Body of pancreas (tissue), 4 donors: ENCODE measurements at regions not wholly inside any gene's neighbourhood (a gene's known extent, or its start where the extent isn't known, plus 50 kb on each side); places are given as distances from the start of the nearest gene placed in this dataset.

ENCODE experiments used
- ATAC-seq: fragments of 150-250 bp; one replicate; pipeline ENCODE4 v1.9.1; 2016
- DNase-seq, 4 donors: peaks; one replicate each; pipeline ENCODE4 v3.0.0-alpha.2; 2019
- H3K27ac ChIP-seq, 4 donors: fragments of 200-600 bp; sonication (generic); 1 replicate in 3 of 4; 2 replicates in 1 of 4; pipeline versions ENCODE4 v1.5.1 to v1.6.1; 2016 to 2019; ENCODE audit warnings: mild to moderate bottlenecking in 1 of 4, mixed read lengths in 1 of 4, moderate library complexity in 1 of 4
- H3K27me3 ChIP-seq, 2 donors: fragments of 200-600 bp; sonication (generic); one replicate each; pipeline ENCODE4 v1.6.0; 2016; ENCODE audit warnings: mild to moderate bottlenecking in 1 of 2
- H3K36me3 ChIP-seq, 2 donors: fragments of 200-600 bp; sonication (generic); replicated peaks in 1 of 2; 2 replicates each; pipeline ENCODE4 v1.5.1; 2016; ENCODE audit warnings: low read depth in 2 of 2; ENCODE audit not compliant: insufficient read depth in 1 of 2
- H3K4me1 ChIP-seq: fragments of 200-600 bp; sonication (generic); one replicate; pipeline ENCODE4 v1.6.0; 2016
- H3K4me3 ChIP-seq, 2 donors: fragments of 200-600 bp; sonication (generic); 1 replicate in 1 of 2; 2 replicates in 1 of 2; pipeline ENCODE4 v1.5.1; 2016 to 2019
- H3K9me3 ChIP-seq, 3 donors: fragments of 200-600 bp; sonication (generic); 1 replicate in 2 of 3; 2 replicates in 1 of 3; pipeline ENCODE4 v1.5.1; 2016
- POLR2A ChIP-seq, 3 donors: fragments of 450-650 bp; IDR thresholded peaks; one replicate each; pipeline ENCODE4 v1.6.1; 2016; ENCODE audit warnings: antibody characterized with exemption in 3 of 3, mild to moderate bottlenecking in 2 of 3
- WGBS, 2 donors: methylation state at CpG; one replicate each; pipeline ENCODE4 v1.1.5; 2017; 5-methylcytosine and 5-hydroxymethylcytosine counted together
- intact Hi-C: fragments of 100-400 bp; cut with DNase I; formaldehyde crosslinking; loops from one replicate; pipeline ENCODE4 v1.15.1; 2023
- TF ChIP-seq, protein P1 (sequence below), 7 experiments: fragments of 450-650 bp in 4 of 7; fragments of 200-600 bp in 3 of 7; sonication (generic) in 3 of 7; IDR thresholded peaks; one replicate each; pipeline ENCODE4 v1.5.1; 2016 to 2019; ENCODE audit warnings: antibody characterized with exemption in 7 of 7

DNA sequence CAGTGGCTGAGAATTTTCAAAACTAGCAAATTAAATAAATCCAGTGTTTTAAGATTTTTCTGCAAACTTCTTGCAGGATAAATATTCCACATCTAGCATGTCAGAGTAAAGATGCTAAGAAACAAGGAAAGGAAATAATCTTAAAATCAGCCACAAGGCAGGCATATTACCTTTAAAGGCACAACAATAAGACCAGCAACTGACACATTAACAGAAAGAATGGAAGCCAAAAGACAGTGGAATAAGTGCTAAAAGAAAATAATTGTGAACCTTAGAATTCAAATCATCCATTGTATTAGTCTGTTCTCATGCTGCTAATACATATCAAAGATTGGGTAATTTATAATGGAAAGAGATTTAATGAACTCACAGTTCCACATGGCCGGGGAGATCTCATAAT lies 132.4 kb downstream of the FAR1 start:
- H3K4me1 ChIP-seq = no peaks in the 10 kb centered on the region
- ATAC-seq = no peak
- H3K4me3 ChIP-seq = no peak overlapping the region
- intact Hi-C loops = no loop called here
- 63 to 75% methylated on average over 1 of the region's 1 CpG for WGBS, 2 donors
- H3K27me3 ChIP-seq = no peaks in the 10 kb centered on the region
- H3K36me3 ChIP-seq = no peaks in the 10 kb centered on the region
- DNase-seq = no peak
- peaks cover 0 to 4% (median 0%) of the 10 kb centered on the region in 3 donors for H3K9me3 ChIP-seq
- H3K27ac ChIP-seq = no peak overlapping the region
- TF ChIP-seq, protein P1, sequence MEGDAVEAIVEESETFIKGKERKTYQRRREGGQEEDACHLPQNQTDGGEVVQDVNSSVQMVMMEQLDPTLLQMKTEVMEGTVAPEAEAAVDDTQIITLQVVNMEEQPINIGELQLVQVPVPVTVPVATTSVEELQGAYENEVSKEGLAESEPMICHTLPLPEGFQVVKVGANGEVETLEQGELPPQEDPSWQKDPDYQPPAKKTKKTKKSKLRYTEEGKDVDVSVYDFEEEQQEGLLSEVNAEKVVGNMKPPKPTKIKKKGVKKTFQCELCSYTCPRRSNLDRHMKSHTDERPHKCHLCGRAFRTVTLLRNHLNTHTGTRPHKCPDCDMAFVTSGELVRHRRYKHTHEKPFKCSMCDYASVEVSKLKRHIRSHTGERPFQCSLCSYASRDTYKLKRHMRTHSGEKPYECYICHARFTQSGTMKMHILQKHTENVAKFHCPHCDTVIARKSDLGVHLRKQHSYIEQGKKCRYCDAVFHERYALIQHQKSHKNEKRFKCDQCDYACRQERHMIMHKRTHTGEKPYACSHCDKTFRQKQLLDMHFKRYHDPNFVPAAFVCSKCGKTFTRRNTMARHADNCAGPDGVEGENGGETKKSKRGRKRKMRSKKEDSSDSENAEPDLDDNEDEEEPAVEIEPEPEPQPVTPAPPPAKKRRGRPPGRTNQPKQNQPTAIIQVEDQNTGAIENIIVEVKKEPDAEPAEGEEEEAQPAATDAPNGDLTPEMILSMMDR (IDR thresholded peaks at IDR 0.05) = no peak
- no peak for TF ChIP-seq POLR2A (IDR thresholded peaks at IDR 0.05)

DNA sequence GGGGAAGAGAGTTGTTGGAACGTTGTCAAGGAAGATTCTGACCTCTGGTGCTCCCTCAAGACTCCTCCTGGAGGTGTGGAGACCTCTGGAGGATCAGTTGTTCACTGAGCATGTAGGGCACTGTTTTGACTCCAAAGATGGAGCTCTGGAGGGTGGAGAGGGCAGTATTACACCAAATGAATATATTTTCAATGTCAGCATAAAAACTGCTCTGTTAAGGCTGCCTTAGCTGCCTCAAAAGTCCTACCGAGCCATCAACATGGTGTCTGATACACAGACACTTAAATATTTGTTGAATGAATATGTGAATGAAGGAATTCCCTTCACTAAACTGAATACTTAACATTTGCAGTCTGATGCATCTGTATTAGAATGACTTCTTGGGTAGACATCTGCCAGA lies 144.2 kb upstream of the SPON1 start:
- H3K4me3 ChIP-seq = no peak overlapping the region
- DNase-seq = no peak
- H3K4me1 ChIP-seq = no peaks in the 10 kb centered on the region
- no peaks in the 10 kb centered on the region for H3K36me3 ChIP-seq
- no peak for TF ChIP-seq POLR2A (IDR thresholded peaks at IDR 0.05)
- TF ChIP-seq, protein P1 (IDR thresholded peaks at IDR 0.05) = no peak
- no peak overlapping the region for H3K27ac ChIP-seq
- no peaks in the 10 kb centered on the region for H3K27me3 ChIP-seq
- intact Hi-C loops = no loop called here
- H3K9me3 ChIP-seq = no peaks in the 10 kb centered on the region
- no peak for ATAC-seq
- 41 to 46% methylated on average over 2 of the region's 2 CpGs for WGBS, 2 donors

DNA sequence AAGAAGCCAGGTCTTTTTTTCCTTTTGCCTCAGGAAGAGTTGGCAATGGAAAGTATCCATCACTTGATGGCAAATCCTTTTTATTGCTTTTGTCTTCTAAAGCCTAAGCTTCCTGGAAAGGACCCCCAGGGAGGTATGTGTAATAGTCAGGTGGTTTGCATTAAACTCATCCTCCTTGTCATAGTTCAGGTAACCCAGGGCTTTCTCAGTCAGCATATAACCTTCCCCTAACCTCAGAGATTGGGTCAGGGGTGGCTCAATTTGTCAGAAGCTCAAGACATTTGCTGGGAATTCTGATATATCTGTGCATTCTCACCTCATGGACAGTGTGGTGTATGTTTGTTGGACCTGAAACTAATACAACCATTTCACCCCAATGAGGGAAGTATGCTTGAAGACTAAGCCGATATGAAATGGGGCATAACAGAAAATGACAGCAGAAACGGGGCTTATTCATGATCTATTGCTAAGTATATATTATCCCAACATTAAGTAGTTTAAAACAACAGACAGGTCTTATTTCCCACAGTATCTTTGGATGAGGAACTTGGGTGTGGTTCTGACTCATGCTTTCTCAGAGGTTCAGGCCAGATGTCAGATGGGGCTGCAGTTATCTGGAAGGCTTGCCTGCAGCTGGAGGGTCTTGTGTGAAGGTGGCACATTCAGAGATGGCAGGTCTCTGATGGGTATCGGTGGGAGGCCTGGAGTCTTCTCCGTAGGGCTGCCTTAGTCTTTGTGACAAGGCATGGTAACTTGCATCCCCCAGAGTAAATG lies 135.8 kb upstream of the SPON1 start:
- DNase-seq = no peak
- Histone ChIP-seq H3K27me3 (no peaks in the 10 kb centered on the region), H3K9me3 (no peaks in the 10 kb centered on the region), H3K36me3 (no peaks in the 10 kb centered on the region), H3K4me3 (no peak overlapping the region), H3K27ac (no peak overlapping the region), H3K4me1 (no peaks in the 10 kb centered on the region)
- ATAC-seq = no peak
- TF ChIP-seq, protein P1 (IDR thresholded peaks at IDR 0.05) = no peak
- no peak for TF ChIP-seq POLR2A (IDR thresholded peaks at IDR 0.05)
- intact Hi-C loops = no loop called here
- 72 to 81% methylated on average over 4 of the region's 4 CpGs for WGBS, 2 donors

DNA sequence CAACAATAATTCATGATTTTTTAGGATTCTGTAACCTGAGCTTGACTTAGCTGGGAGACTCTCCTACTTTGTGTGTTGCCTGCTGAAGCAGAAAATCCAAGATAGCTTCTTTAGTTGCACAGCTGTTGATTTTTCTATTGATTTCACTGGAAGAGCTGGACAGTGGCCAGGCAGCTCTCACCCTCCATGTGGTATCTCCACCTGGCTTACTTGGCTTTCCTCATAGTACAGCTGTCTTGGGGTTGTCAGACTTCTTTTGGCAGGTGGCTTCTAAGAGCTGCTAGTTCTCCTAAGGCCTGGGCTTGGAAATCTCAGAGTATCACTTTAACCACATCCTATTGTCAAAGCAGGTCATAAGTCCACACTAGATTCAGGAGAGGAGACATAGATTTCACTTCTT lies 130.8 kb upstream of the SPON1 start:
- TF ChIP-seq, protein P1 (IDR thresholded peaks at IDR 0.05) = no peak
- TF ChIP-seq POLR2A (IDR thresholded peaks at IDR 0.05) = no peak
- Histone ChIP-seq H3K9me3 (no peaks in the 10 kb centered on the region), H3K27me3 (no peaks in the 10 kb centered on the region), H3K4me3 (no peak overlapping the region), H3K36me3 (no peaks in the 10 kb centered on the region), H3K27ac (no peak overlapping the region), H3K4me1 (no peaks in the 10 kb centered on the region)
- peak; percentile 18 to 63 (median 31) for DNase-seq
- intact Hi-C loops = no loop called here
- no peak for ATAC-seq

DNA sequence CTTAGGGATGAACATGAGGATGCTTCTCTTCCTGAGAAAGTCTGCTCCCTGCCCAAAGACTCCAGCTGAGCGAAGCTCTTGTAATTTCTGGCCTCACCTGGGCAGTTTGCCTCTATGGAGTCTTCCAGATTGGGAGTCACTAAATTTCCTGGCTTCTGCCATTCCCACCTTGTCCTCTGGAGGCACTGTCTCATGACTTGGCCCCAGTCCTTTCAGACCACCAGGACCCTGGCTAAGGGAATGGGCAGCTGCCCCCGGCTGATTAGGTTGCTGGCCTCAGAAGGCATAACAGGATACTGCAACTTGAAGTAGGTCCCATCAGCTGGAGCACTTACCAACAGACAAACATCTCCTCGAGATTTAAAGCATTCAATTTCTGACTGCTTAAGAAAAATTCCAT lies 128.1 kb upstream of the SPON1 start:
- Histone ChIP-seq H3K27ac (no peak overlapping the region), H3K36me3 (no peaks in the 10 kb centered on the region), H3K4me3 (no peak overlapping the region), H3K4me1 (no peaks in the 10 kb centered on the region), H3K27me3 (no peaks in the 10 kb centered on the region), H3K9me3 (no peaks in the 10 kb centered on the region)
- no peak for ATAC-seq
- TF ChIP-seq POLR2A (IDR thresholded peaks at IDR 0.05) = no peak
- TF ChIP-seq, protein P1 (IDR thresholded peaks at IDR 0.05) = no peak
- intact Hi-C loops = no loop called here
- DNase-seq = no peak
- 61 to 69% methylated on average over 2 to 3 of the region's 3 CpGs for WGBS, 2 donors
